CD4-positive, alpha-beta T cell treated with Interleukin-21 for 1 hour (primary cell): ENCODE measurements at regions not wholly inside any gene's neighbourhood (a gene's known extent, or its start where the extent isn't known, plus 50 kb on each side); places are given as distances from the start of the nearest gene placed in this dataset.

Source experiments
- DNase-seq: peaks from one replicate; pipeline ENCODE4 v3.0.0-alpha.2; 2020

- no peak for DNase-seq
Observed at GRCh38 chr5:13566871-13567339, 377.6 kb downstream of the DNAH5 start.

- no peak for DNase-seq
Observed at GRCh38 chr5:13558408-13558807, 386.1 kb downstream of the DNAH5 start.

GRCh38 chr5:13553896-13554295 lies 390.6 kb downstream of the DNAH5 start:
- DNase-seq, result no peak

GRCh38 chr5:13552361-13552760 lies 392.1 kb downstream of the DNAH5 start:
- no peak for DNase-seq

DNA sequence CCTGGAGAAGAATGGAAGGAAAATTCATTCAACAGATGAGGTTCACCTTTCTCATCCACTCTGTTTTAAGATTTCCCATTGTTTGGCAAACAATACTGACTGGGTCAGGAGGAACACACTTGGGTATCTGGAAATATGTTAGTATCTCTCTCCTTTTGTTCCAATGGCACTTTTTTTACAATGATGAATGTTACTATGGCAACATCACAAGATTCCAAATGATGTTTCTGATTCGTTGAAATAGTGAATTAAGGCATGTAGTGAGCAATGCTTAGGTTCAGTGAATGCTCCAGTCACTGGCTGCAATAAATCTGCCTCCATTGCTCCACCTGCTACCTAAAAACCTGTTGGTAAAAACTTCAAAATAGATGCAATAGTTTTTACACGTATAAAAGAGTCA lies 392.8 kb downstream of the DNAH5 start:
- no peak for DNase-seq

GRCh38 chr5:13540168-13540750 lies 404.2 kb downstream of the DNAH5 start:
- DNase-seq, result no peak

DNA sequence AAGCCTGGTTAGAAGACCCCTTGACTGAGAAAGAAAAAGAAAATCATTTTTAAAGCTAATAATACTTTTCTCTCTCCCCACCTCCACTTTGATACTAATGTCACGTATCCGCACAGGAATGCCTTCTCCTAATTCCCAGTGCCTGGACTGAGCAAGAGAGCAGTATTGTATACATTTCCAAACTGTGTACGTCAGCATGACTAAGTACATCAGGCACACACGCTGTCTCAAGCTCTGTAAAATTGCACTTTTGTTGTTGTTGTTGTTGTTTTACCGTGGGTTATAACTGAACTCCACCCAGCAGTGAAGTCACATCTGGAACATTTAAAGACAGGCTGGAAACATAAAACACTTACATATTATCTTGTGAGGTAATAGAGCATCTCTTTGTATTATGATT lies 407.6 kb downstream of the DNAH5 start:
- no peak for DNase-seq

DNA sequence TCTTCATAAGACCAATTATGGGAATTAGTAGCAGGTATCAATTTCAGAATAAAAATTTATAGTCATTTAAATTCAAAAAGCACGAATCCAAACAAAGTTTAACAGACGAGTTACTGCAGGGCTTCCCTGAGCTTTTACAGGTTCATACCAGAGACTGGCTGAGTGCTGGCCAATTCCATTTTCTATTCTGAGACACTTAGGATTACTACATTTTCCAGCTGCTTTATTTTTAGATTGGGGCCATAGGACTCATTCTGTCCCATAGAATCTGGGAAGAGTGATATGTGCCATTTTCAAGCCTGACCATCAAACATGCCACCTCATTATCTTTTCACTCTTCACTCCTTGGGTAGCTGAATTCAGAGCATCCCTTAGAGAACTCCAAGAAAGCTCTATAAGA lies 410.7 kb downstream of the DNAH5 start:
- DNase-seq, result no peak

- no peak for DNase-seq
Observed at GRCh38 chr5:13529300-13529699, 415.2 kb downstream of the DNAH5 start.

- no peak for DNase-seq
Observed at GRCh38 chr5:13524936-13525335, 419.6 kb downstream of the DNAH5 start.

DNA sequence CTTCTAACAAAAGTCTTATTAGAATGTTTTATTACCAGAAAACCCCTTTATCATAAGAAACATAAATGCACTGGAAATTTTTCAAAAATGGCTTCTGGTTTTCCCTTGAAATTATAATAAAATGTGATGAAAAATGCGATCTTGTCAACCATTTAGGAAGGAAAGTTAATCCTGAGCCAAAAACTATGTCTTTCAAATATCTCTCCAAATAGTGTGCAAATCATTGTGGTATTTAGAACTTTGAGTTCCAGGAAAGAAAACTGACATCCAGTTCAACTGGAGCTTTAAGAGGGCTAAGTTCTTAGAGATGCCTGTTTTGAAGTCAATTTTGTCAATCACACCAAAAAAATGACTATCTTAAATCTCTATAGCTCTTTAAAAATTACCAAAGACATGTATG lies 425.4 kb downstream of the DNAH5 start:
- no peak for DNase-seq

DNA sequence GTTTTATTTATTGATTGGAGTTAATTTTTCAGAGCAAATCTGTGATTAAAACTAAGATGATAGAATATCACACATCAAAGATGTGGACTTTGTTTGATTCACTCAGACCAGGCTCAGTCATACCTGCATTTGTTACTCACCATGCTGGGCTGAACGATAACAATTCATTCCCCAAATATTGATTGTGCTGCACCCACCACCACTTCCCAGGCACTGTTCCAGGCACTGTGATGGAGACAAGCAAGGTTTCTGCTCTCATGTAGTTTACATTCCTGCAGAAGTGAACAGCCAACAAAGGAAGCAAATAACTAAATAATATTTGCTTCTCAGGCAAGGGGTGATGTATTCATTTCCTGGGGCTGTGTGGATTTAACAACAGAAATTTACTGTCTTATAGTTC lies 428.3 kb downstream of the DNAH5 start:
- DNase-seq, result no peak

- no peak for DNase-seq
Observed at GRCh38 chr5:13511442-13511841, 433.0 kb downstream of the DNAH5 start.

DNA sequence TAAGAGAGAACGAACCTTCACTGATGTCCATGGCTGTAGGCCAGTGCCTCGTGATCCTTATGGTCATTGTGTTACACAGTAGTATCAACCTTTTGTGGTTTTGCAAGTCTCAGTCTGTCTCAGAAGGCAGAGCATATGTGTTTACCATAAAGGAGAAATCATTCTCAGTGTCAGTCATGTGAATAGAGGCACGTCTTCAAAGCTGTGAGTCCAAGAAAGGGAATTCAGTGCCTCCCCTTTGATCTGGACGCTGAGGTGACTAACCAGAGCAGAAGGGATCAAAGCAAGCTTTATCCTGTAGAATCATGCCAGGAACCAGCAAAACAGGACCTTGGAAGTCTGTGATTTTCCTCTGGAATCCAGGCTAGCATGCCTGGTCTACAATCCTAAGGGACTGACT lies 433.9 kb downstream of the DNAH5 start:
- DNase-seq, result no peak

- no peak for DNase-seq
Observed at GRCh38 chr5:13508559-13508958, 435.9 kb downstream of the DNAH5 start.

DNA sequence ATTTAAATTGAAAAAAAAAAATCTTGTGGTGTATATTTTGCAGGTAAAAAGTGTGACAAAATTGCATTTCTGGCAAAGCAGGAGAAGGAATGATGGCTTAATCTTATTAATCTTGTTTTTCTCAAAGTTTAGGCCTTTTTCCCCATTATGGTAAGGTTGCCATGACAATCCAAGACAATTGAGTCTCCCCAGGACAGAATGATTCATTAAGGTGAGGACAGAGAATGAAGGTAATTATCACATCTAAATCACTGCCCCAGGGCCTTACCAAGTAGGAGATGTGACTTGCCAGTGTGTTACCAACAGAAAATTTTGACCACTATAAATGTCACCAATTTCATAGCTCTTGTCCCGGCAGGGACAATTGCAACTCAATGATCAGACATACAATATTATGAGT lies 439.2 kb downstream of the DNAH5 start:
- DNase-seq, result no peak

DNA sequence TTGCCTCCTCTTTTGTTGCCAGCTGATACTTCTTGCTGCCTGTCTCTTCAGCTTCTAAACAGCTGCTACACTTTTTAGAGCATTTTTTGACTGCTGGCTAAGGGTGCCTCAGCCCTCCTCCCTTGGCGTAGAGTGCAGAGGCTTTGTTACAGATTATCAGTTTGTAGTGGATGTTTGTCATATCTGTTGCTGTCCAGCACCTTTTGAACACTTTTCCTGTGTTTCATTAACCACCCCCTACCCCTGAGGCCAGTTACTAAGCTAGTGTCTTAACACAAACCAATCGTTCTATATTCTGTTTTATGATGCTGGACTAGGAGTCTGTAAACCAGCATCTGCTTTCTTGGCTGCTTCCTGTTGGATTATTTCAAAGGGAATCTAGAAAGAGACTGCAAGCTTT lies 441.5 kb downstream of the DNAH5 start:
- no peak for DNase-seq

- DNase-seq, result no peak
Observed at GRCh38 chr5:13501176-13501575, 443.3 kb downstream of the DNAH5 start.

GRCh38 chr5:13498279-13498678 lies 446.2 kb downstream of the DNAH5 start:
- DNase-seq, result no peak

- DNase-seq, result no peak
Observed at GRCh38 chr5:13488254-13488931, 456.1 kb downstream of the DNAH5 start.

GRCh38 chr5:13480834-13481233 lies 463.7 kb downstream of the DNAH5 start:
- no peak for DNase-seq

- peak; percentile 17 for DNase-seq
Observed at GRCh38 chr5:13478831-13479465, 465.5 kb downstream of the DNAH5 start.

GRCh38 chr5:13477118-13477737 lies 467.3 kb downstream of the DNAH5 start:
- no peak for DNase-seq

- DNase-seq, result no peak
Observed at GRCh38 chr5:13472842-13473241, 471.6 kb downstream of the DNAH5 start.
